Stimulated activated CD4-positive, alpha-beta T cell treated with anti-CD3 and anti-CD28 coated beads, Interleukin-2, amount 100 ng/mL, for 48 hours (primary cell): ENCODE measurements at regions not wholly inside any gene's neighbourhood (a gene's known extent, or its start where the extent isn't known, plus 50 kb on each side); places are given as distances from the start of the nearest gene placed in this dataset.

Source experiments
- DNase-seq, 2 donors: peaks; one replicate each; pipeline ENCODE4 v3.0.0-alpha.2; 2020

DNA sequence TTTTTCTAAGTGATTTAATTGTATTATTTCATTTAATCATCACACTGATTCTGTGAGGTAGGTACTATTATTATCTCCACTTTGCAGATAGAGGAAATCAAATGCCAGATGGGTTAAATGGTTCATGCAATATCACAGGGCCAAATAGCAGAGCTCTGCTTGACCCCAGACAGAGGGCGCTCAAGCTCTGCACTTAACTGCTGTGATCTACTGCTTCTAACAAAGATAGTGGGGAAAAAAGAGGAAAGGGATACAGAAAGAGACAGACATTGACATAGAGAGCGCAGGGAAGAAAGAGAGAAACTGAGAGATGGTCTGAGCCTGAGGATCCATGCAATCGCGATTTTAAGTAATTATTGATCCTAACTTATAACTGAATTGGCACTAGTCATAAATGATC lies 279.1 kb upstream of the THRB start:
- DNase-seq: no peak

GRCh38 chr3:24780991-24781390 lies 286.3 kb upstream of the THRB start:
- DNase-seq: no peak

DNA sequence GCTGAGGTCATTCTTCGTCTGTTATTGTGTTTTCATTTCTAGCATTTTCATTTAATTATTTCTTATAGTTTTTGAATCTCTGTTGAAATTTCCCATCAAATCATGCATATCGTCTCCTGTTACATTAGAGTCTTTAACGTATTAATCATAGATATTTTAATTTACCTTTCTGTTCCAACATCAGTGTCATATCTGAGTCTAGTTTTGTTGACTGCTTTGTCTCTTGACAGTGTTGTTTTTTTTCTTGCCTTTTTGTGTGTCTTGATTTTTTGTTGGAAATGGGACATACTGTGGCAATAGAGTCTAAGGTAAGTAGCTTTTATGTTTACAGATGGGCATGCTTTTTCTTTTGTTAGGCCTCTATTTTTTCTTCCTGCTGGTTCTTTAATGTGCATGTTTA lies 286.8 kb upstream of the THRB start:
- DNase-seq: no peak

DNA sequence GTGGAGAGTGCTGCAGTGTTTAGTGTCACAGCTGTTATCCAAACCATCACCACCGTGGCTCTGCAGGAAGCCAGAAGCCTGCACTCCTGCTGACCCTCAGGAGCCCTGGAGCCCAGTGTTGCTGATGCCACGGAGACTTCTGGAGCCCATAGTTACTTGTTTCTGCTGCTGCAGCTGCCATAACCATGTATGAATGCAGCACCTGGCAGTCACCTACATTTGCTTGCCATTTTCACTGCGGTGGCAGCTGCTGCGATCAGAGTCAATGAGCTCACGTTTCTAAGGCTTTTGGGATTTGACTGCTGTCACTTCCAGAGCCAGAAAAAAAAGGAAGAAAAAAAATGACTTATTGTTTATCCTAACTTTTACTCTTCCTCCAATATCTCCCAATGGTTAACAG lies 299.2 kb upstream of the THRB start:
- DNase-seq: no peak

DNA sequence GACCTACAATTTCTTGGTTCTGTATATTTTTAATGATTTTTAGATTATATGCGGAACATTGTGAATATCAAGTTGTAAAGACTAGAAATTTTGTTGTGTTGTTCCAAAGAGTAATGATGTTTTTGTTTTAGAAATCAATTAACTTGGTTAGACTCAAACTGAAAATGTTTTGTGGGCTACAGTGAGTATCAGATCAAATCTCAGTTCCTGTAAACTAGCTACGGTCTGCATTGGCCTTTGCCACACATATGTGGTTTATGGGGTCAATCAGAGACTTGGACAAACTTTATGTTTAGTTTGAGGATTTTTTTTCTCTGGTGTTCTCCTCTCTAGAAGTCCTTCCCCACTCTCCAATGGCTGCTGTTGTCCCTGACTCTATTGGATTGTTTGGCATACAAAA lies 308.0 kb upstream of the THRB start:
- no peak for DNase-seq

- no peak for DNase-seq
These were observed 309.4 kb upstream of the THRB start for GRCh38 chr3:24804095-24804494.

DNA sequence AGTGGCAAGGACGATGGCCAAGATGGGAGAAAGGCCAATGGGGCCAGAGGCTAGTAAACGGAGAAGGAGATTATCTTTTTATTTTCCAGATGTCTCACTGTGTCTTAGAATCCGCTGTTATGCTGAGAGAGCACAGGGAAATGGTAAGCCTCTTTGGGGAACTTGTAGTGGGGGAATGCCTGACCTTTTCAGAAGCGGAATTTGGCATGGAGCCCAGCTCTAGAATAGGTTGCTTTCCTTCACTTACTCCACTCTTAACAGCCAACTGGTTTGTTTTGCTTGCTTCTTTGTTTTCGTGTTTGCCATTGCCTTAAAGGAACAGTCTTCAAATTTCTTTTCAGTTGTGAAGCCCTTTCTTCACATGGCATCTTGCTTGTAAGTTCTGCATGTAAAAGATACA lies 316.2 kb upstream of the THRB start:
- DNase-seq: no peak

DNA sequence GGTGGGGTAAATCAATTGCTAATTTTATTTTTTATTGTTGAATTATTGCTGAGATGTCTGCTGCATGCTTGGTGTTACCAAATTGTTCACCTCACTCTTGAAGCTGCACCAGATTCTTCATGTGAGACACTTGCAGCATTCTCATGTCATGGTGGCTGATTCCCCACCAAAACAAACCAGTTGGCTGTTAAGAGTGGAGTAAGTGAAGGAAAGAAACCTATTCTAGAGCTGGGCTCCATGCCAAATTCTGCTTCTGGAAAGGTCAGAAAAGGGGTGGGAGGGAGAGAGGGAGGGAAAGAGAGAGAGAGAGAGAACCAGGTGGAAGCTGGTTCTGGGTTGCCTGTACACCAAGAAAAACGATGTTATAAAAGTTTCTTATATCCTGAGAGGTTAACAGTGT lies 317.5 kb upstream of the THRB start:
- DNase-seq: no peak

- DNase-seq: no peak
These were observed 323.4 kb upstream of the THRB start for GRCh38 chr3:24818055-24818454.

GRCh38 chr3:24828011-24828410 lies 333.4 kb upstream of the THRB start:
- DNase-seq: no peak

DNA sequence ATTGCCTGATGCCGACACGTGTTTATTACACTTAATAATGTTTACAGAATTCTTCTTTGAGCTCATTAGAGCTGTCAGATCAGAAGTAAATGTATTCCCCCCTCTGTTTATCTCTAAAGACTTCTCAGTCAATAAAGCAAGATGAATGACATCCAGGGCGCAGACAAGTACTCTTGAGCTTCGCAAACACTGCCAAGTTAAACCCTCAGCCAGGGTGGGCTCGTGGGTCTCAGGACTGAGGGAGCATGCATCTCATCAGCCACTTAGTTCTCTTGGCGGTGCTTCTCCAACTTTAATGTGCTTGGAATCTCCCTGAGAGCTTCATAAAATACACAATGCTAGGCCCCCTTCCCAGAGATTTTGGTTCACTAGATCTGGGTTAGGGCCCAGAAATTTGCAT lies 333.9 kb upstream of the THRB start:
- no peak for DNase-seq

- DNase-seq: no peak
These were observed 334.4 kb upstream of the THRB start for GRCh38 chr3:24829011-24829581.

DNA sequence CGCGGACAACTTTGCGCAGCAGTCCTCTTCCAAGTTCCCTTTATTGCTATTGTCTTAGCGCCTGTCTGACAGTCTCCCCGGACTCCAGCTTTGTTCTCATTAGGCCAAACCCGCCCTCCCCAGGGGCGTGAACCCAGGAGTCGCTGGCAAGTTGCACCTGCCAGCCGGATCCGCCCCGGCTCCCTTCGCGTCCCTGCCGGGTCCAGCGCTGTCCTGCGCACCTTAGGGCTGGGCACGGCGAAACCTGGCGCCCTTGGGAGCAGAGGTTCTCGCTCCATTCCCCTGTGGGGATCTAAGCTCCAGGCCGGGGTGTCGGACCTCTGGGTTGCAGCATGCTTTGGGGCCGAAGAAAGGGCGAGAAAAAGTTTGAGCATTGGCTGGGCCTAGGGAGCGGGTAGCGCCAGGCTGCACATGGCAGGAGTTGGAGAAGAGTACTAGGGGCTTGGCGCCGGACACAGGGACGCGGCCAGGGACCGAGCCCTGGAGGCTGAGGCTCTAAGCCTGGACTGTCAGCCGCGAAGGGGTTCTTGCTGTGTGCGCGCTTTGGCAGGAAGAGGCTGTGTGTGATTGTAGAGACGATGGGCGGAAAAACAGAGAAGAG lies 335.1 kb upstream of the THRB start:
- no peak for DNase-seq

DNA sequence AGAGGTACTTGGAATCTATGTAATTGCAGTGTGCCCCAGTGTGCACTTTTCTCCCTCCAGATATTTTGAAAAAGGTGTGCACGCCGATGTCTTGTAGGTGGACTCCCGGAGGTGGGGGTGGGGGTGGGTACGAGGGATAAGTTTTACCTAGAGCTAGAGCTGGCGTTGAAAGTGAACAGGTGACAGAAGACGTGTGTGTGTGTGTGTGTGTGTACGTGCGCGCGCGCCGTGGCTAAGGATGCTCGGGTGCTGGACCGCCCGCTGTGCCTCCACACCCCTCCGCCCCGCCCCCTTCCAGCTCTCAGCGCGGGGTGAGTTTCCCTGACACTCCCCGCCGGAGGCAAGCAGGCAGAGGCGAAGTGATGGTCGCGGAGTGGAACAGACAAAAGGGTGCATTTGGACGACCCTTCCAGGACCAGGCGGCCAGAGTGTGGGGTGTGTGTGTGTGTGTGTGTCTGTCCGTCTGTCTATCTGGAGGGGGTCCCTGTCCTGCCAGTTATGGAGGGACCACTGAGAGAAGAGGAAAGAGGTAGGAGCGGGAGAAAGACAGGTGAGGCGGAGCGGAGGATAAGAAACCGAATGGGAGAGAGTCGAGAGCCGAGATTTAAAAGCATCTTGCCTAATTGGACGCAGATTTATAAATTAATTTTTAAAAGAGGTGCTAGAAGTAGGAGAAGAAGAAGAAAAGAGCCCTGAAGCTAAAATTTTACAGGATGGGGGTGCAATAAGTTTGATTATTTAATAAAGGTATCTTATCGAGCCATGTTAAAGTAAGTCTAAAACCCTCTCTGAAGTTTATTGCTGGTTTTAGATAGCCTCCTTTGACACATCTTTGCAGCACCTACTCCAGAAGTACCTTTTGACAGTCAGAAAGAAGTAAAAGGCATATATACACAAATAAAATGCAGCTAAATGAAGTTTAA lies 335.8 kb upstream of the THRB start:
- DNase-seq: no peak

- no peak for DNase-seq
These were observed 336.6 kb upstream of the THRB start for GRCh38 chr3:24831221-24831620.

DNA sequence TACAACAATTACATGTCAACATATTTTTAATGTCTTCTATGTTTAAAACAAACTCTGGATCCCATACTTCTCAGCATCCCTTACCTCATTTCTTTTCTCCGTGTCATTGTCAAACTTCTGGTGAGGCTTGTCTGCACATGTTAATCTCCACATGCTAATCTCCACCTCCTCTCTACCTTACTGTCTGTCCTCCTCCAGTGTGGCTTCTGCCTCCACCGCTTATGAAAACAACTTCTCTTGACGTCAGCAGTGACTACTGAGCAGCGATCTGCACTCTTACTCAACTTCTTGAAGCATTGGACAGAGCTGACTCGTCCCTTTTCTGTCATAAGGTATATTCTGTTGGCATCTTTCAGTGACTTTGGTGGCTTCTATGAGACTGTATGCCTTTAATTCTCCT lies 338.2 kb upstream of the THRB start:
- DNase-seq: no peak

- DNase-seq: no peak
These were observed 339.8 kb upstream of the THRB start for GRCh38 chr3:24834442-24834841.

- DNase-seq: no peak
These were observed 340.9 kb upstream of the THRB start for GRCh38 chr3:24835510-24835909.

- no peak for DNase-seq
These were observed 343.0 kb upstream of the THRB start for GRCh38 chr3:24837601-24838000.

DNA sequence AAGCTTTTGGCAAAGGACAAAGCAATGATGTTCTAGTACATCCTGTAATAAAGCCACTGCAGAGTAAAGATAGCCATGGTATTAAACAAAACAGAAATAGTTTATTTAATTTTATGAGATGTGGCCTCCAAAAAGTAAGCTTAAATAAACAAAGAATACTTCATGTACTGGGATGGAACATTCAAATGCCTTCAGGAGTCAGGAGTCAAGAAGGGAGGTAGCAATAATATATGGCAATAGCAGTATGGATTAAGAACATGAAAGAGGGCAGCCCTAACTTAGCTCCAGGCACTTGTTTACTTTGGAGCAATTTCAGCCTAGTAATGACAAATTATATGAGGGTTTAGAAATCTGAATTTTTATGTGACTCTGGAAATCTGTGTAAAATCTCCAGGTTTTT lies 343.9 kb upstream of the THRB start:
- no peak for DNase-seq

GRCh38 chr3:24843955-24844354 lies 349.3 kb upstream of the THRB start:
- no peak for DNase-seq

DNA sequence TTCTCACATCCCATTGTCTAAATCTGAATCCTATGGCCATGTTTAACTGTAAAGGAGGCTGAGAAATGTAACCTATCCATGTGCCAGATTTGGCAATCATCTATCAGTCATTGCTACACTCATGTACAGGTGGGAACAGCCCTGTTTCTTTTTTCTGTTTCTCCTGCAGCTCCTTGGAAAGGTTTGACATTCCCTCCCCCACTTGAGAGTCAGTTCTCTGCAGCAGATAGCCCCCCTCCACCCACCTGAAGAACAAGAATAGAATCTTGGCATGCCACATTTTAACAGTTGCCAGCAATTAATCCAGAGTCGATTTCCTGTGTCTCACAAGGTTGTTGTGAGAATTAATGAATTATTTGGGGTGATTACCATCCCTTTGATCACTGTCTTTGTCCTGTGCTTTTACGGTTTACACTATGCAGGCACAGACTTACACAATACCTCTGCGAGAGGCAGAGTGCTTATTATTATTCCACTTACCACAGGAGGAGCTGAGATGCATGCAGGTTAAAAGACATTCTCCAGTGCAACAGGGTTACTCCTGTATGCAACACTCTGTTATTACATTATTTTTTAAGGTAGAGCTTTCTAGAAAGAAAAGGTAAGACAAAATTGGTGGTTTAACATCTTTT lies 351.0 kb upstream of the THRB start:
- no peak for DNase-seq

DNA sequence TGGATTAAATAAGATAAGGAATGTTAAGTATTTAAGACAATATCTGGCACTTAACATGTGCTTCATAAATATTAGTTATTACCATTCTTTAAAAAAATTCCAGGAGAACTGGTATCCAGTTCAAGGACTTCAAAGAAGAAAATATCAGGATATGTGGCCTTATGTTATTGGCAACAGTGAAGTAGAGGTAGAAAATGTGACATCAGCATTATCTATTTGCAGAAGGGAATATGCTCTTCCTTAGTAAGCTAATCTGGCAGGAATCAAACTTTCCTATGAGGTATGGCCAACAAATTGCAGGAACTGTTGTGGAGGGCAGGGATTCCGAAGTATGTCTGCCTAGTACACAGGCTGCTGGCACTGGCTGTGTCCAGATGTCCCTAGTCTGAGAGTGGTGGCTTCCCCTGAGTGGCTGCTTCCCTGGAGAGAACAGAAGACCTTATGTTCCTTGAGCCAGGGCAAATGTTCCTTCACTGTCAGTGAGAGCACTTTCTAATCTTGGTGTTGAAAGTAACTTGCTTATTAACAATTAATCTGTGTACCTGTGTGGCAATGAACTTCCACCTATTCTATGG lies 351.7 kb upstream of the THRB start:
- DNase-seq: no peak

DNA sequence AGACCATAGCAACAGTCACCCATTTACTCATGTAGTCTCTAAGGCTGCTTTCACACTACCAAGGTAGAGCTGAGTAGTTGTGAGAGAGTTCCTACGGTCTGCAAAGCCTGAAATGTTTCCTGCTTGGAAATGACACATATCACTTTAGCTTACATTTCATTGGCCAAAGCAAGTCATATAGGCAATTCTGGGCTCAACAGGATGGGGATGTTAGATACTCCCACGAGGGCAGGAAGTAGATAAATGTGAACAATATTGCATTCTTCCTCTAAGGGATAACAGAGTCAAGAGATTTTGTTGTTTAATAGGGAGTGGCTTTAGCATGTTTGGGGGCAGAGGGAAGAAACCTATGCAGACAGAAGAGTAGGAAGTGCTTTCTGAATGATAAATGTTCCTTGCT lies 355.6 kb upstream of the THRB start:
- DNase-seq: no peak
